H1 (cell line): ENCODE measurements at regions not wholly inside any gene's neighbourhood (a gene's known extent, or its start where the extent isn't known, plus 50 kb on each side); places are given as distances from the start of the nearest gene placed in this dataset.

Experiments used
- CTCF ChIA-PET: fragments of 300-600 bp; sonication (Branson Sonifier 250); formaldehyde crosslinking; loops from one replicate; lab custom pipeline; 2021; ENCODE audit not compliant: partially characterized antibody; lab: Charles Lee
- POLR2A ChIA-PET: fragments of 300-600 bp; sonication (Branson Sonifier 250); formaldehyde crosslinking; loops from one replicate; lab custom pipeline; 2021; ENCODE audit warnings: inconsistent platforms; ENCODE audit not compliant: partially characterized antibody; lab: Charles Lee
- DNase-seq, 2 experiments: peaks; one replicate each; pipeline versions ENCODE4 v3.0.0 to v3.0.0-alpha.2; 2010 to 2022; ENCODE audit warnings: low spot score in 2 of 2, low read depth in 1 of 2, mixed read lengths in 1 of 2
- FAIRE-seq: peaks from 2 replicates; lab custom pipeline; 2011; peaks lifted over from hg19 to GRCh38; lab: Jason Lieb, UNC
- H2AFZ ChIP-seq: 2 replicates; pipeline ENCODE4 v1.8.1; 2012; ENCODE audit warnings: low read length, inconsistent platforms
- H2AK5ac ChIP-seq: 2 replicates; pipeline ENCODE4 v1.6.1; 2013; ENCODE audit warnings: low read depth, low read length
- H2BK120ac ChIP-seq: replicated peaks from 2 replicates; pipeline ENCODE3; 2013; ENCODE audit warnings: low read depth, low read length, inconsistent platforms
- H2BK12ac ChIP-seq: 2 replicates; pipeline ENCODE4 v1.6.1; 2013; ENCODE audit warnings: low read depth, low read length
- H2BK15ac ChIP-seq: 2 replicates; pipeline ENCODE4 v1.6.1; 2013; ENCODE audit warnings: low read length
- H2BK20ac ChIP-seq: 2 replicates; pipeline ENCODE4 v1.6.1; 2013; ENCODE audit warnings: low read length
- H2BK5ac ChIP-seq: 2 replicates; pipeline ENCODE4 v1.6.1; 2013; ENCODE audit warnings: low read depth, low read length
- H3K14ac ChIP-seq: 2 replicates; pipeline ENCODE4 v1.6.1; 2013; ENCODE audit warnings: inconsistent platforms; ENCODE audit not compliant: insufficient read length
- H3K18ac ChIP-seq: 2 replicates; pipeline ENCODE4 v1.6.1; 2013; ENCODE audit warnings: low read length; ENCODE audit errors: extremely low read depth
- H3K23ac ChIP-seq: 2 replicates; pipeline ENCODE4 v1.6.1; 2013; ENCODE audit warnings: inconsistent platforms; ENCODE audit not compliant: insufficient read length
- H3K23me2 ChIP-seq: 2 replicates; pipeline ENCODE4 v1.6.1; 2013; ENCODE audit warnings: low read depth, low read length
- H3K27ac ChIP-seq: 2 replicates; pipeline ENCODE4 v1.6.1; 2011; ENCODE audit warnings: low read depth, low read length, inconsistent platforms
- H3K27me3 ChIP-seq, 4 experiments: replicated peaks in 1 of 4; 1 replicate in 1 of 4; 2 replicates in 3 of 4; pipeline versions ENCODE4 v1.6.1 to v1.8.1; 2011 to 2013; ENCODE audit warnings: low read length in 3 of 4, mild to moderate bottlenecking in 3 of 4, inconsistent platforms in 2 of 4, mixed read lengths in 2 of 4, moderate library complexity in 1 of 4; ENCODE audit not compliant: control insufficient read depth in 3 of 4, insufficient read depth in 3 of 4; ENCODE audit errors: extremely low read depth in 1 of 4
- H3K36me3 ChIP-seq, 4 experiments: 2 replicates each; pipeline versions ENCODE4 v1.6.1 to v1.8.1; 2011 to 2013; ENCODE audit warnings: mild to moderate bottlenecking in 4 of 4, low read length in 3 of 4, moderate library complexity in 2 of 4, control low read depth in 1 of 4, inconsistent platforms in 1 of 4; ENCODE audit not compliant: insufficient read depth in 4 of 4, control insufficient read depth in 2 of 4
- H3K4ac ChIP-seq: replicated peaks from 2 replicates; pipeline ENCODE3; 2013; ENCODE audit warnings: low read length, low read depth, mixed read lengths, inconsistent platforms; ENCODE audit not compliant: insufficient read length
- H3K4me1 ChIP-seq, 4 experiments: replicated peaks in 1 of 4; 1 replicate in 1 of 4; 2 replicates in 3 of 4; pipeline versions ENCODE4 v1.6.1 to v1.8.1; 2011 to 2013; ENCODE audit warnings: low read length in 3 of 4, inconsistent platforms in 2 of 4, mixed read lengths in 1 of 4; ENCODE audit not compliant: insufficient read depth in 4 of 4, control insufficient read depth in 3 of 4
- H3K4me2 ChIP-seq, 2 experiments: 2 replicates each; pipeline versions ENCODE4 v1.6.1 to v1.8.1; 2011 to 2013; ENCODE audit warnings: low read depth in 2 of 2, low read length in 2 of 2, control low read depth in 1 of 2, inconsistent platforms in 1 of 2, mild to moderate bottlenecking in 1 of 2; ENCODE audit not compliant: insufficient read depth in 1 of 2
- H3K4me3 ChIP-seq, 4 experiments: fragments of 200-600, 300-600 bp in 1 of 4; sonication (generic), shearing (Covaris generic), sonication (Bioruptor Twin) in 1 of 4; 2 replicates each; pipeline versions ENCODE4 v1.5.1 to v1.8.1; 2011 to 2016; ENCODE audit warnings: low read length in 4 of 4, low read depth in 3 of 4, control low read depth in 2 of 4, inconsistent platforms in 2 of 4, mild to moderate bottlenecking in 2 of 4, mixed read lengths in 1 of 4, moderate library complexity in 1 of 4; ENCODE audit not compliant: insufficient read depth in 2 of 4; ENCODE audit errors: extremely low read depth in 1 of 4
- H3K56ac ChIP-seq: replicated peaks from 2 replicates; pipeline ENCODE3; 2013; ENCODE audit warnings: low read depth, mild to moderate bottlenecking, mixed read lengths, low read length, inconsistent platforms; ENCODE audit not compliant: insufficient read length
- H3K79me1 ChIP-seq: 2 replicates; pipeline ENCODE4 v1.6.1; 2013; ENCODE audit warnings: low read depth, low read length, control low read depth
- H3K79me2 ChIP-seq, 2 experiments: 2 replicates each; pipeline versions ENCODE4 v1.6.1 to v1.8.1; 2012 to 2013; ENCODE audit warnings: low read length in 2 of 2, mild to moderate bottlenecking in 2 of 2, inconsistent platforms in 1 of 2; ENCODE audit not compliant: insufficient read depth in 2 of 2, control insufficient read depth in 1 of 2
- H3K9ac ChIP-seq, 4 experiments: replicated peaks in 1 of 4; 1 replicate in 1 of 4; 2 replicates in 3 of 4; pipeline versions ENCODE4 v1.6.1 to v1.8.1; 2011 to 2013; ENCODE audit warnings: low read depth in 3 of 4, low read length in 3 of 4, control low read depth in 2 of 4, mild to moderate bottlenecking in 2 of 4, moderate library complexity in 2 of 4, inconsistent platforms in 1 of 4; ENCODE audit errors: extremely low read depth in 1 of 4
- H3K9me3 ChIP-seq, 2 experiments: 2 replicates each; pipeline versions ENCODE4 v1.6.1 to v1.8.1; 2012 to 2013; ENCODE audit warnings: mild to moderate bottlenecking in 2 of 2, moderate library complexity in 2 of 2, control low read depth in 1 of 2, inconsistent platforms in 1 of 2, low read depth in 1 of 2, low read length in 1 of 2, mixed read lengths in 1 of 2; ENCODE audit not compliant: insufficient read depth in 2 of 2
- H4K20me1 ChIP-seq, 2 experiments: replicated peaks in 1 of 2; 2 replicates each; pipeline versions ENCODE3 to v1.8.1; 2011 to 2013; ENCODE audit warnings: inconsistent platforms in 2 of 2, low read length in 2 of 2, mild to moderate bottlenecking in 1 of 2; ENCODE audit not compliant: insufficient read depth in 2 of 2, control insufficient read depth in 1 of 2
- H4K5ac ChIP-seq: 2 replicates; pipeline ENCODE4 v1.6.1; 2013; ENCODE audit warnings: low read length, low read depth, mixed read lengths, inconsistent platforms; ENCODE audit not compliant: insufficient read length
- H4K8ac ChIP-seq: 2 replicates; pipeline ENCODE4 v1.8.0; 2013; ENCODE audit warnings: mild to moderate bottlenecking, moderate library complexity, low read length, inconsistent platforms; ENCODE audit not compliant: insufficient read depth; ENCODE audit errors: extremely low read depth
- H4K91ac ChIP-seq: replicated peaks from 2 replicates; pipeline ENCODE3; 2013; ENCODE audit warnings: low read length, mixed read lengths, inconsistent platforms; ENCODE audit not compliant: insufficient read length
- CBX5 ChIP-seq: fragments of 300-800, 300-1000 bp; sonication (generic); IDR thresholded peaks from 2 replicates; pipeline ENCODE4 v1.7.1; 2016; ENCODE audit warnings: antibody characterized with exemption, low read length, low read depth
- CHD2 ChIP-seq: IDR thresholded peaks from 2 replicates; pipeline ENCODE4 v1.6.1; 2012; ENCODE audit warnings: low read length, improper control_type of control experiment
- EGR1 ChIP-seq: IDR thresholded peaks from 2 replicates; pipeline ENCODE4 v1.6.1; 2011; ENCODE audit warnings: low read depth, low read length, borderline replicate concordance
- EZH2 ChIP-seq: fragments of 200-600 bp; sonication (generic); IDR thresholded peaks from 2 replicates; pipeline ENCODE4 v1.7.1; 2012; ENCODE audit warnings: low read depth, mild to moderate bottlenecking, moderate library complexity, low read length, inconsistent platforms; ENCODE audit not compliant: severe bottlenecking
- GTF2F1 ChIP-seq: IDR thresholded peaks from 2 replicates; pipeline ENCODE4 v1.6.1; 2012; ENCODE audit warnings: low read depth, low read length, improper control_type of control experiment, borderline replicate concordance
- SRF ChIP-seq: IDR thresholded peaks from 2 replicates; pipeline ENCODE4 v1.6.1; 2011; ENCODE audit warnings: mild to moderate bottlenecking, low read depth, low read length, moderate library complexity
- WGBS, 2 experiments: shearing (Covaris generic) in 1 of 2; methylation state at CpG; one replicate each; pipeline versions ENCODE4 v1.1.6 to v1.1.7; 2013 to 2015; ENCODE audit warnings: low lambda C conversion rate in 2 of 2, mixed read lengths in 2 of 2, inconsistent platforms in 1 of 2, low coverage in 1 of 2, missing lambda C conversion rate in 1 of 2; ENCODE audit not compliant: insufficient replicate concordance in 2 of 2, insufficient coverage in 1 of 2, insufficient read length in 1 of 2; ENCODE audit errors: extremely low coverage in 1 of 2, missing lambda C conversion rate in 1 of 2; 5-methylcytosine and 5-hydroxymethylcytosine counted together
- TF ChIP-seq, protein P1 (sequence below), 3 experiments: IDR thresholded peaks; 1 replicate in 2 of 3; 2 replicates in 1 of 3; pipeline versions ENCODE4 v1.5.1 to v1.6.1; 2011; ENCODE audit warnings: low read length in 3 of 3, mild to moderate bottlenecking in 3 of 3, inconsistent platforms in 2 of 3, low read depth in 1 of 3, moderate library complexity in 1 of 3; ENCODE audit not compliant: insufficient read depth in 1 of 3; ENCODE audit errors: control extremely low read depth in 1 of 3
- TF ChIP-seq, protein P2 (sequence below): IDR thresholded peaks from 2 replicates; pipeline ENCODE4 v1.6.1; 2011; ENCODE audit warnings: low read length, improper control_type of control experiment

DNA sequence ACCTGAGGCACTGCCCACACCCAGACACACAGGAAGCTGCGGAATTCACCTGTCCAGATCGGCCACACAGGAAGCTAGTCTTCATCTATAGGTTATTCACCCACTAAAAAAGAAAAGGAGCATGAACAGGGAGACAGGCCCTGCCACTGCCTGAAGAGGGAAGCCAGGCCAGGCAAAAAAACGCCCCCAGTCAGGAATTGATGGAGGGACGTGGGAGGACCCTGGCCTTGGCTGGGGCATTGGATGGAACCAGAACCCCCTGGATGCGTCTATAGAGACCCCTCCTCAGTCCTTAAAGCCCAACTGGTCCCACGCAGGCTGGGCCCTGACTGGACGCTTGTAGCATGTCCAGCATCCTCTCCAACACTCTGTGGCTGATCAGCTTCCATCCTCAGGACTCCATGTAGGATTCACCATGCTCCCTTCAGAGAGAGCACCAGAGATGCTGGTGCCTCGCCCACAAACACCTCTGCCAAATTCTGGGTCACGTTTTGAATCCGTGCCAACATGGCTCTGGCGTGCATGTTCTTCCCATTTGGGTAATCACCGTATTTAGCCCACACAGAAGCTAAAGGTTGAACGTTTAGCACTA is 259.3 kb upstream of the TCERG1L start:
- H2BK12ac ChIP-seq = no peak overlapping the region
- CTCF ChIA-PET = interaction anchor here (1.1 to 3.2 kb wide), 9 partner anchors 10 to 371 kb away, joined by 3 to 14 read pairs (median 5); no protein-coding TSS in a partner anchor
- no peaks in the 10 kb centered on the region for H3K23me2 ChIP-seq
- no peaks in the 10 kb centered on the region for H3K27me3 ChIP-seq
- H3K56ac ChIP-seq = no peak overlapping the region
- H3K14ac ChIP-seq = no peak overlapping the region
- no peak for TF ChIP-seq CBX5
- no peak for TF ChIP-seq EZH2
- no peak for TF ChIP-seq SRF
- TF ChIP-seq GTF2F1 = no peak
- no peak for TF ChIP-seq EGR1
- TF ChIP-seq, protein P1, sequence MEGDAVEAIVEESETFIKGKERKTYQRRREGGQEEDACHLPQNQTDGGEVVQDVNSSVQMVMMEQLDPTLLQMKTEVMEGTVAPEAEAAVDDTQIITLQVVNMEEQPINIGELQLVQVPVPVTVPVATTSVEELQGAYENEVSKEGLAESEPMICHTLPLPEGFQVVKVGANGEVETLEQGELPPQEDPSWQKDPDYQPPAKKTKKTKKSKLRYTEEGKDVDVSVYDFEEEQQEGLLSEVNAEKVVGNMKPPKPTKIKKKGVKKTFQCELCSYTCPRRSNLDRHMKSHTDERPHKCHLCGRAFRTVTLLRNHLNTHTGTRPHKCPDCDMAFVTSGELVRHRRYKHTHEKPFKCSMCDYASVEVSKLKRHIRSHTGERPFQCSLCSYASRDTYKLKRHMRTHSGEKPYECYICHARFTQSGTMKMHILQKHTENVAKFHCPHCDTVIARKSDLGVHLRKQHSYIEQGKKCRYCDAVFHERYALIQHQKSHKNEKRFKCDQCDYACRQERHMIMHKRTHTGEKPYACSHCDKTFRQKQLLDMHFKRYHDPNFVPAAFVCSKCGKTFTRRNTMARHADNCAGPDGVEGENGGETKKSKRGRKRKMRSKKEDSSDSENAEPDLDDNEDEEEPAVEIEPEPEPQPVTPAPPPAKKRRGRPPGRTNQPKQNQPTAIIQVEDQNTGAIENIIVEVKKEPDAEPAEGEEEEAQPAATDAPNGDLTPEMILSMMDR (IDR thresholded peaks at IDR 0.05; ENCODE audit: control extremely low read depth in 1 of 3, insufficient read depth in 1 of 3, low read depth in 1 of 3, low read length in 3 of 3) = no peak
- TF ChIP-seq, protein P2, sequence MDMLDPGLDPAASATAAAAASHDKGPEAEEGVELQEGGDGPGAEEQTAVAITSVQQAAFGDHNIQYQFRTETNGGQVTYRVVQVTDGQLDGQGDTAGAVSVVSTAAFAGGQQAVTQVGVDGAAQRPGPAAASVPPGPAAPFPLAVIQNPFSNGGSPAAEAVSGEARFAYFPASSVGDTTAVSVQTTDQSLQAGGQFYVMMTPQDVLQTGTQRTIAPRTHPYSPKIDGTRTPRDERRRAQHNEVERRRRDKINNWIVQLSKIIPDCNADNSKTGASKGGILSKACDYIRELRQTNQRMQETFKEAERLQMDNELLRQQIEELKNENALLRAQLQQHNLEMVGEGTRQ = no peak
- no peak for TF ChIP-seq CHD2
- no peak overlapping the region for H2AK5ac ChIP-seq
- H3K79me1 ChIP-seq = no peaks in the 10 kb centered on the region
- no peaks in the 10 kb centered on the region for H4K20me1 ChIP-seq
- no peak overlapping the region for H3K9ac ChIP-seq
- H3K23ac ChIP-seq = no peak overlapping the region
- H2BK5ac ChIP-seq = no peak overlapping the region
- no peaks in the 10 kb centered on the region; a peak in 1 of 7 replicates for H3K4me1 ChIP-seq
- no peak overlapping the region for H4K91ac ChIP-seq
- no peak overlapping the region for H3K4ac ChIP-seq
- H4K5ac ChIP-seq = no peak overlapping the region
- 97% methylated on average over 13 of the region's 13 CpGs; no CpG with 5 or more reads in 1 of the 2 experiments for WGBS, 2 experiments
- H3K4me2 ChIP-seq = no peak overlapping the region
- DNase-seq = no peak
- H2AFZ ChIP-seq = no peak overlapping the region
- no peak for FAIRE-seq
- no peaks in the 10 kb centered on the region for H3K36me3 ChIP-seq
- H3K27ac ChIP-seq = no peak overlapping the region
- no peaks in the 10 kb centered on the region for H3K9me3 ChIP-seq
- no peak overlapping the region for H3K18ac ChIP-seq
- H2BK120ac ChIP-seq = no peak overlapping the region
- H2BK15ac ChIP-seq = no peak overlapping the region
- no peaks in the 10 kb centered on the region for H3K79me2 ChIP-seq
- peak overlapping the region; percentile 48; the same call in 1 of the 2 replicates for H4K8ac ChIP-seq
- H2BK20ac ChIP-seq = no peak overlapping the region
- no peak overlapping the region for H3K4me3 ChIP-seq
- POLR2A ChIA-PET = interaction anchor here (1.4 kb wide), 1 partner anchor 110 kb away, joined by 3 read pairs; no protein-coding TSS in a partner anchor
